ENCODE measurements at regions not wholly inside any gene's neighbourhood (a gene's known extent, or its start where the extent isn't known, plus 50 kb on each side); places are given as distances from the start of the nearest gene placed in this dataset.

- Histone ChIP-seq H2AFZ (ENCODE audit: low read depth, low read length) (no peak overlapping the region), H3K27ac (ENCODE audit: low read length) (no peak overlapping the region), H3K9me3 (ENCODE audit: low read length) (no peaks in the 10 kb centered on the region), H3K4me3 (ENCODE audit: low read length) (no peak overlapping the region), H4K20me1 (ENCODE audit: insufficient read depth) (no peaks in the 10 kb centered on the region), H3K79me2 (replicated peaks; ENCODE audit: insufficient read depth, low read length) (peaks cover 5% of the 10 kb centered on the region), H3K4me2 (ENCODE audit: low read length) (no peak overlapping the region), H3K27me3 (ENCODE audit: insufficient read depth, low read depth, low read length) (peaks cover 5% of the 10 kb centered on the region), H3K9me2 (ENCODE audit: insufficient read depth, low read length) (no peaks in the 10 kb centered on the region), H3K36me3 (ENCODE audit: insufficient read depth, low read length) (no peaks in the 10 kb centered on the region), H3K9ac (ENCODE audit: low read length) (peak overlapping the region; percentile 13), H3F3A (ENCODE audit: insufficient read depth, low read length, poor library complexity, severe bottlenecking) (no peaks in the 10 kb centered on the region)
- TF ChIP-seq POLR2AphosphoS5 (IDR thresholded peaks at IDR 0.05), result no peak
- TF ChIP-seq REST (IDR thresholded peaks at IDR 0.05; ENCODE audit: borderline replicate concordance), result no peak
- TF ChIP-seq TAF1 (IDR thresholded peaks at IDR 0.05; ENCODE audit: low read depth), result no peak
- TF ChIP-seq EZH2 (IDR thresholded peaks at IDR 0.05; ENCODE audit: borderline replicate concordance, insufficient read depth, low read length, poor library complexity, severe bottlenecking), result no peak
- TF ChIP-seq MXI1 (conservative IDR thresholded peaks at IDR 0.05; ENCODE audit: poor library complexity, severe bottlenecking), result no peak
- TF ChIP-seq RAD21 (conservative IDR thresholded peaks at IDR 0.05), result no peak
- TF ChIP-seq CTCF (IDR thresholded peaks at IDR 0.05; ENCODE audit: poor library complexity, severe bottlenecking), result no peak
These were observed 211.7 kb downstream of the TEX29 start for GRCh38 chr13:111532111-111532510.

- peak overlapping the region; percentile 15 for H3K4me3 ChIP-seq (ENCODE audit: low read length)
- H3K27me3 ChIP-seq (ENCODE audit: insufficient read depth, low read depth, low read length), result peaks cover 5% of the 10 kb centered on the region
- no peaks in the 10 kb centered on the region for H3K36me3 ChIP-seq (ENCODE audit: insufficient read depth, low read length)
- no peaks in the 10 kb centered on the region for H3F3A ChIP-seq (ENCODE audit: insufficient read depth, low read length, poor library complexity, severe bottlenecking)
- no peaks in the 10 kb centered on the region for H3K9me3 ChIP-seq (ENCODE audit: low read length)
- TF ChIP-seq EZH2 (IDR thresholded peaks at IDR 0.05; ENCODE audit: borderline replicate concordance, insufficient read depth, low read length, poor library complexity, severe bottlenecking) (no peak), MXI1 (conservative IDR thresholded peaks at IDR 0.05; ENCODE audit: poor library complexity, severe bottlenecking) (no peak), TAF1 (IDR thresholded peaks at IDR 0.05; ENCODE audit: low read depth) (no peak), CTCF (IDR thresholded peaks at IDR 0.05; ENCODE audit: poor library complexity, severe bottlenecking) (no peak), SMC3 (conservative IDR thresholded peaks at IDR 0.05; ENCODE audit: poor library complexity) (no peak), REST (IDR thresholded peaks at IDR 0.05; ENCODE audit: borderline replicate concordance) (no peak), EP300 (conservative IDR thresholded peaks at IDR 0.05; ENCODE audit: poor library complexity, severe bottlenecking) (no peak), RAD21 (conservative IDR thresholded peaks at IDR 0.05) (no peak), POLR2AphosphoS5 (IDR thresholded peaks at IDR 0.05) (no peak)
- H3K27ac ChIP-seq (ENCODE audit: low read length), result no peak overlapping the region
- no peak overlapping the region for H3K9ac ChIP-seq (ENCODE audit: low read length)
- peaks cover 5% of the 10 kb centered on the region for H3K79me2 ChIP-seq (replicated peaks; ENCODE audit: insufficient read depth, low read length)
- no peaks in the 10 kb centered on the region for H4K20me1 ChIP-seq (ENCODE audit: insufficient read depth)
- H2AFZ ChIP-seq (ENCODE audit: low read depth, low read length), result no peak overlapping the region
- H3K4me2 ChIP-seq (ENCODE audit: low read length), result peak overlapping the region; percentile 10
- H3K9me2 ChIP-seq (ENCODE audit: insufficient read depth, low read length), result no peaks in the 10 kb centered on the region
These were observed 213.7 kb downstream of the TEX29 start for GRCh38 chr13:111533900-111534683.
